HCT116 (cell line): ENCODE measurements at regions not wholly inside any gene's neighbourhood (a gene's known extent, or its start where the extent isn't known, plus 50 kb on each side); places are given as distances from the start of the nearest gene placed in this dataset.

Source experiments
- ATF3 ChIP-seq: IDR thresholded peaks from 2 replicates; pipeline ENCODE4 v1.6.1; 2012
- CEBPB ChIP-seq: IDR thresholded peaks from 2 replicates; pipeline ENCODE4 v1.6.1; 2012; ENCODE audit warnings: low read depth
- CTCF ChIP-seq, 3 experiments: fragments of 200-600 bp in 1 of 3; sonication (generic) in 1 of 3; IDR thresholded peaks in 2 of 3; conservative IDR thresholded peaks in 1 of 3; 2 replicates each; pipeline ENCODE4 v1.5.1; 2012 to 2017; ENCODE audit warnings: low read depth in 2 of 3, low read length in 2 of 3, antibody characterized with exemption in 1 of 3, borderline replicate concordance in 1 of 3, control low read depth in 1 of 3, mild to moderate bottlenecking in 1 of 3, mixed read lengths in 1 of 3, mixed run types in 1 of 3, moderate library complexity in 1 of 3; ENCODE audit not compliant: insufficient read depth in 1 of 3
- EZH2phosphoT487 ChIP-seq: fragments of 200-600 bp; IDR thresholded peaks from 2 replicates; pipeline ENCODE4 v1.6.1; 2018; ENCODE audit warnings: antibody characterized with exemption, borderline replicate concordance
- FOSL1 ChIP-seq: IDR thresholded peaks from 2 replicates; pipeline ENCODE4 v1.6.1; 2012; ENCODE audit warnings: low read depth
- JUND ChIP-seq: IDR thresholded peaks from 2 replicates; pipeline ENCODE4 v1.6.1; 2012
- POLR2AphosphoS5 ChIP-seq: IDR thresholded peaks from 2 replicates; pipeline ENCODE4 v1.6.1; 2011; ENCODE audit warnings: mild to moderate bottlenecking, low read depth, low read length, moderate library complexity
- REST ChIP-seq: IDR thresholded peaks from 2 replicates; pipeline ENCODE4 v1.6.1; 2012; ENCODE audit warnings: low read depth
- SP1 ChIP-seq: IDR thresholded peaks from 2 replicates; pipeline ENCODE4 v1.6.1; 2012; ENCODE audit warnings: low read depth
- TCF7L2 ChIP-seq: IDR thresholded peaks from 2 replicates; pipeline ENCODE4 v1.7.0; 2011; ENCODE audit warnings: borderline replicate concordance, inconsistent platforms; ENCODE audit not compliant: insufficient read depth, insufficient read length; ENCODE audit errors: extremely low read depth
- YY1 ChIP-seq: IDR thresholded peaks from 2 replicates; pipeline ENCODE4 v1.6.1; 2011; ENCODE audit warnings: low read length, low read depth, moderate library complexity, mild to moderate bottlenecking; ENCODE audit not compliant: insufficient replicate concordance; ENCODE audit errors: extremely low read depth
- ZBTB33 ChIP-seq: IDR thresholded peaks from 2 replicates; pipeline ENCODE4 v1.6.1; 2011; ENCODE audit warnings: mild to moderate bottlenecking, low read length, moderate library complexity; ENCODE audit not compliant: insufficient replicate concordance; ENCODE audit errors: extremely low read depth
- ZNF274 ChIP-seq: fragments of 200-500 bp; sonication (Bioruptor generic); IDR thresholded peaks from 2 replicates; pipeline ENCODE4 v1.6.1; 2014; ENCODE audit warnings: mild to moderate bottlenecking, low read depth, low read length, inconsistent platforms

- no peak for TF ChIP-seq EZH2phosphoT487
- TF ChIP-seq CTCF (IDR thresholded peaks at IDR 0.05 in 2 of 3, conservative IDR thresholded peaks at IDR 0.05 in 1 of 3; ENCODE audit: borderline replicate concordance in 1 of 3, insufficient read depth in 1 of 3, low read depth in 2 of 3, low read length in 2 of 3), result no peak
- TF ChIP-seq REST, result no peak
- no peak for TF ChIP-seq ZNF274
- no peak for TF ChIP-seq ZBTB33
- TF ChIP-seq SP1, result no peak
- TF ChIP-seq YY1, result no peak
- TF ChIP-seq JUND, result no peak
- no peak for TF ChIP-seq CEBPB
- TF ChIP-seq TCF7L2, result no peak
- no peak for TF ChIP-seq FOSL1
- no peak for TF ChIP-seq POLR2AphosphoS5
- no peak for TF ChIP-seq ATF3
Observed at GRCh38 chr4:14621731-14622463, 380.4 kb upstream of the CPEB2 start.
